ENCODE measurements at regions not wholly inside any gene's neighbourhood (a gene's known extent, or its start where the extent isn't known, plus 50 kb on each side); places are given as distances from the start of the nearest gene placed in this dataset.

DNA sequence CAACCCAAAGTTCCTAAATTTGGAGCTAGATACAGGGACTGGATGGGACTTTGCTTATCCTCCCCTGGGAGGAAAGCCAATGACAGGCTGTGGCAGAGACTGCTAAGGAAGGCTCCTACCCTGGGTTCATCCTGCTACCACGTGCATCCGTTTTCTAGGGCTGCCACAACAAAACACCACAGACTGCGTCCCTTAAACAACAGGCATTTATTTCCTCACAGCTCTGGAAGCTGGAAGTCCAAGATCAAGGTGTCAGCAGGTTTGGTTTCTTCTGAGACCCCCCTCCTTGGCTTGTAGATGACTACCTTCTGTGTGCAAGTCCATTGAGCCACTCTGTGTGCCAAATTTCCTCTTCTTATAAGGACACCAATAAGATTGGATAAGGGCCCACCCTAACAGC is 263.9 kb downstream of the FAM43A start:
- no peak for TF ChIP-seq POLR2A (IDR thresholded peaks at IDR 0.05)
- TF ChIP-seq, protein P1, sequence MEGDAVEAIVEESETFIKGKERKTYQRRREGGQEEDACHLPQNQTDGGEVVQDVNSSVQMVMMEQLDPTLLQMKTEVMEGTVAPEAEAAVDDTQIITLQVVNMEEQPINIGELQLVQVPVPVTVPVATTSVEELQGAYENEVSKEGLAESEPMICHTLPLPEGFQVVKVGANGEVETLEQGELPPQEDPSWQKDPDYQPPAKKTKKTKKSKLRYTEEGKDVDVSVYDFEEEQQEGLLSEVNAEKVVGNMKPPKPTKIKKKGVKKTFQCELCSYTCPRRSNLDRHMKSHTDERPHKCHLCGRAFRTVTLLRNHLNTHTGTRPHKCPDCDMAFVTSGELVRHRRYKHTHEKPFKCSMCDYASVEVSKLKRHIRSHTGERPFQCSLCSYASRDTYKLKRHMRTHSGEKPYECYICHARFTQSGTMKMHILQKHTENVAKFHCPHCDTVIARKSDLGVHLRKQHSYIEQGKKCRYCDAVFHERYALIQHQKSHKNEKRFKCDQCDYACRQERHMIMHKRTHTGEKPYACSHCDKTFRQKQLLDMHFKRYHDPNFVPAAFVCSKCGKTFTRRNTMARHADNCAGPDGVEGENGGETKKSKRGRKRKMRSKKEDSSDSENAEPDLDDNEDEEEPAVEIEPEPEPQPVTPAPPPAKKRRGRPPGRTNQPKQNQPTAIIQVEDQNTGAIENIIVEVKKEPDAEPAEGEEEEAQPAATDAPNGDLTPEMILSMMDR (IDR thresholded peaks at IDR 0.05) = no peak
